SW480 (cell line): ENCODE measurements at regions not wholly inside any gene's neighbourhood (a gene's known extent, or its start where the extent isn't known, plus 50 kb on each side); places are given as distances from the start of the nearest gene placed in this dataset.
"Not testable (repeated sequence)": the region's sequence is repeated elsewhere in the genome, so short reads cannot be mapped to it uniquely, and the experiment has no call there.

Source experiments
- DNase-seq: peaks from one replicate; pipeline ENCODE4 v3.0.0-alpha.2; 2016; ENCODE audit warnings: low spot score

DNA sequence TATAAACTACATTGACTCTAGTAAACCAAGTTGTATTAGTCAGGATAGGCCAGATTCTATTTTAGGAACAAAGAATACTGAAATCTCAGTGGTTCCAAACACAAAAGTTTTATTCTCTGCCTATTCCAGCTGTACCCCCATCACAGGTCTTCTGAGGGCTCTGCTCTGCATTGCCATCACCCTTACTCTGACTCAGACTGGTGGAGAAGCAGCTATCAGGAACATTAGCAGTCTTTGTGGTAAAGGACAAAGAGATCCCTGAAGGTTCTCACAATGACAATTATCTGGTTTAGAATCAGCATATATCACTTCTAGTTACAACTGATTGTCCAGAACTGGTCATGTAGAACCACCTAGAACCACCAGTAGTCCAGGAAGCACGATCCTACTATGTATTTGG, 251.1 kb downstream of the GLUD2 start:
- no peak for DNase-seq

DNA sequence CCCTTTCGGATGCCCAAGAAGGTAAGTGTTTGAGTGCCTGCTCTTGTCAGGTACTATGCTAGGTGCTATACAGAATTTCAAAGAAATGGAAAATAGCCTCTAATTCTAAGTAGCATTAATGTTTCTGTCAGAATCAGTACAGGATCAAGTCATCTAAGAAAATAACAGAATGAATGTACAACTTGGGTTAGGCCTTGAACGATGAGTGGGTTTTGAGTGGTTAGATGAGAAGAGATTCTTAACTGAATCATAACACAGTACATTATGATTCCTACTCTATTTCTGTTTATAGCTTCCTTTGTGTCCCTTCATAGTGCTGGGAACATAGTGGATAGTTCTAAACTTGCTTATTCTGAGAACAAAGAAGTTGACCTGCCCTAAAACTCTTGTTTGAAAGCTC, 253.9 kb downstream of the GLUD2 start:
- no peak for DNase-seq

DNA sequence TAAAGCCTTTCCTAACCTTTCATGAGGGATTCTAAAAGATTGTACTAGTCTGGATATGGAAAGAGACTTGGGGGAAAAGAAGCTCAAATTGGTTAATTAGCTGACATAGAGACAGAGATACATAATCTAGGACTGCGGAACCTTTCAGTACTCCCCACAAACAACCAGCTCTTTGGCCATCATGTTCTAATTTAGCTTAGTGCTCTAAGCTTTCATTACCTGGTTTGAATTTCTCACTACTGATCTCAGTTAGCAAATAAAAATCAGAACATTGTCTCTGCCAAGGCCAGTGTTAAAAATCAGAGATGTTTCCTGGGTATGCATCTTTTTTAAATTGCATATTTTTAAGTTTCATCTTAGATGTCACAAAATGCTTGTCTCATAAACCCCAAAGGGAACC, 254.4 kb downstream of the GLUD2 start:
- no peak for DNase-seq

DNA sequence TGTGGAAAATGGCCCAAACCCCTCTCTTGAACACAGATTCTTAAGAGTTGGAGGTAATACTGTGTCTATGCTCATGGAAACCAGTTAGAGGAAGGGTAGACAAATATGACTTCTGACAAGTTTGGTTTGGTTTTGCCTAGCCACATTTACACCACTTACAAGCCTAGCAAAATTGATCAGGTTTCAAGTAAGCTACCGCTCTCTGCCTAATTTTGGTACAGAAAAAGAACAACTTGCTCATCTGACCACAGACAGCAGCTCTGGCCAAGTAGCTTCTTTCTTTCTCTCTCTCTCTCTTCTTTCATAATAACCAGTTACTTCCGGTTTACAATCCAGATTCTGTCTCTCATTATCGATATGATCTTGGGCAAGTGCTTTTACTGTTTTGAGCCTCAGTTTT, 260.0 kb downstream of the GLUD2 start:
- DNase-seq: no peak

DNA sequence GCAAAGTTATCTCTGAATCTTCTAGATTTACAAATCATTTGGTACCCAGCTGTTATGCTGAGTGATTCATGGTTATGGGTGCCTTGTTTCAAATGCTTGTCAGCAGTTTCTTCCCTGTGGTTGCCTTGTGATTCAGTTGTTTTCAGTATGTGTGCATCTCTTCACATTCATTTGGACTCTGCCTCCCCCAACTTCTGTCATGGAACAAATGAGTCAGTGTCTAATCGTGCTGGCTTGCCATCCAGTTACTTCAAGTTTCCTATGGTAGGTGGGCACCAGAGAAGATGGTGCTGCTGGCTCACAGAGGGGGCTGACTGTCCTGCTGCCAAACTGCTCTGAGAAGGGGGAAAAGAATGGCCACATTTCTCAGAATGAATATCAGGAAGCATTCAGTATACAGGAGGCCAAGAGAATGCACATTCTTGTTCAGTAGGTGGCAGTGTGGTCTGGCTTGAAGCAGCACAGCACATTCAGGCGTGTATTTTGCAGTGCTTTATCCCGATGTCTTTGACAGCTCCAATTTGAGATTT, 260.9 kb downstream of the GLUD2 start:
- peak; percentile 28 for DNase-seq

DNA sequence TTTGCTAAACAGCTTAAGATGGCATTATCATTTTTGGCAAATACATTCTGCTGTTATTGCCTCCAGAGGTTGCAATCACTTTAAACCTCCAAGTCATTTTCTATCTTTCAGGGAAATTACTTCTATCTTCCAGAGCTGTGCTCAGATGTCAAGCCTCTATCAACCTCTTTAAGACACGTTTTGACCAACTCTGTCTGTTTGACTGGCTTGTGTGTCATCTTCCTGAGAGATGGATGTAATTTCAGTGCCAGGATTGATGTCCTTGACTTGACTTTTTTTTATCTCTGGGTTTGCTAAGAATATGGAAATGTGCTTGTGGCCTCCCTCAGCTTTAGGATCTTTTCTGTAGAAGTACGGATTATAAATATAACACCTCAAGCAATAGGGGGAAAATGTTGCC, 263.4 kb downstream of the GLUD2 start:
- no peak for DNase-seq

DNA sequence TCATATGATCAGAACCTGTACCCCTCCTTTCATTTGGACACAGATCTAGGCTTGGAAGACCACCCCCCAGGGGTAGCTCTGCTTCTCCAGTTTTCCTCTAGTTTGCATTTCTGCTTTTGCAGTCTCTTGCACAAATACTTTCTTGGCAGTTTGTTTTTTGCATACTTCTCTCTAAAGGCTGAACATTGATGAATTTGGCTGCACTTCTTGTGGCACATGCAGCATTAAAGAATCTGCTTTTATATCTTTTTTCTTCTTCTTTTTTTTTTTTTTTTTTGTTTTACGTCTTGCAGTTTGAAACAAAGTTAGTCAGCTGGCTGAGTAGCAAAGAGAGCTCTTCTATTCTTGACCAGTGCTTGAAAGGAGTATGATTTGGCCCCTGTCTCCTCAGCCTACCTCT, 273.0 kb downstream of the GLUD2 start:
- DNase-seq: no peak

DNA sequence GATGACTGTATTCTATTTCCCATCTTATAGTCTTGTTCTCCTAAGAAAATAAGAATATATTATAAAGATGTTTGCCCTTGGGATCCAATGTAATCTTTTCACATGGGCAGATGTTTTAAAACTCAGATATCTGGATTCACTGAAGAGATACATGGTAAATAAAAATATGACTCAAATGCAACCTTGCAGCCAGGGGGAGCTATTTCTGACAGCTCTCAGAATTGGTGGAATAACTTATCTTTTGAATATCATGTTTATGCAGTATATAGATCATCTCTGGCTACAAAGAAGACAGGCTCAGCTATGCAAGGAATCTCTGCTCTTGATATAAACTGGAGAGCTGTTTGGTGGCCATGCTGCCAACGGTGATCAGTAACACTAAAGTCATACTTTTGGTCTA, 274.7 kb downstream of the GLUD2 start:
- no peak for DNase-seq

DNA sequence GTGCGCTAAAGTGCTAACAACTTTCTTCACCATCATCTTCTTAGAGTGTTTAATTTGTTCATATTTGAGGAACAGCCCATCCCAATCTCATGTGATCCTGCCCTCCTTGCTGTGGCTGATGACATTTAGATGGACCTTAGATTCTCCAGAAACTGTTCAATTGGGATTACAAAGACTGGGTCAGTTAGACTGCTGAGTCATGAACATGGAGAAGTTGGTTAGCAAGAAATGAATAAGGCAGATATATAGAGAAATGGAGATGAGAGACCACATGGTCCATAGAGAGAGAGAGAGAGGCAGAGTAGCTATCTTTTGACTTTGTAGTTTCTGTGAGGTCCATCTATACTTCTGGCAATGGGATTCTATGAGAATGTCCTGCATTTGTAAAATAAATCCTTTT, 275.9 kb downstream of the GLUD2 start:
- no peak for DNase-seq

DNA sequence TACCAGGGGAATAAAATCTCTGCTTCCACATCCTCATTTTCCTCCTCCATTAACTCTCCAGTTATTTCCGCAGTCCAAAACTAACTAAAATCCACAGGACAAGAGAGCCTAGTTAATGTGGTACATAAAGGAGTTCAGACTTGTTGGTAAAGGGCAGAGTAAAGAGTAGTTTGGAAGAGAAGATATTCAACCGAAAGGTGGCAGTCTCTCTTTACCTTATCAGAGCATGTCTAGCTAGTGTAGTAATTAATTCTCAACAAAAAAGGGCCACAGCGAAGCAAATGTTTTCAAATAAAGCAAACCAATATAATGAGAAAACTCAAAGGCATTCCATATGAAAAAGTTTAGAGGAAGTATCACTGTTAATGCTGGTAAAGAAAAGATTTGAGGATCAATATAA, 286.5 kb downstream of the GLUD2 start:
- DNase-seq: peak; percentile 2

DNA sequence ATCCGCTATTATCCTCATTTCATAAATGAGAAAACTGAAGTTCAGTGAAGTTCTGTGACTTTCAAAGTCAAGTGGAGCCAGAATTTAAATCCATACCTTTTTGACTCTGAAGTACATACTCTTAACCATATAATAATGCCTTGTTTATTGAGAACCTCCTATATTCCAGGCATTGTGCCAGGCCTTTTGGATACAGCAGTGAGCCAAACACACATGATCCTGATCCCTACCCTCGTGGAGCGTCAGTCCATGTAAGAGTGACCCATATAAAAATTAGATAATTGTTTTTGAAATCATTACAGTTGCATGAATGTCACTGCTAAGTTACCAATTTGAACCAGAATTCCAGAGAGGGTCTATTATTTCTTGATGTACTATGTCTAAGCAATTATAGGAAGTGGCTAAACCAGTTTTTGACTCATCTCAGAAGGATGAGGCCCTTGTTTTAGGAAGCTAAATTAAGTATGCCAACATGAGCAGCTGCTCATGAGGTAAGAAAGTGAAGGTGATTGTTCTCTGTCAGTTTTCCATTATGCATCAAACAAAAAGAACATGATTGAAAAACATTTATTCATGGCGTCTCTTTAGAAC, 289.5 kb downstream of the GLUD2 start:
- no peak for DNase-seq

DNA sequence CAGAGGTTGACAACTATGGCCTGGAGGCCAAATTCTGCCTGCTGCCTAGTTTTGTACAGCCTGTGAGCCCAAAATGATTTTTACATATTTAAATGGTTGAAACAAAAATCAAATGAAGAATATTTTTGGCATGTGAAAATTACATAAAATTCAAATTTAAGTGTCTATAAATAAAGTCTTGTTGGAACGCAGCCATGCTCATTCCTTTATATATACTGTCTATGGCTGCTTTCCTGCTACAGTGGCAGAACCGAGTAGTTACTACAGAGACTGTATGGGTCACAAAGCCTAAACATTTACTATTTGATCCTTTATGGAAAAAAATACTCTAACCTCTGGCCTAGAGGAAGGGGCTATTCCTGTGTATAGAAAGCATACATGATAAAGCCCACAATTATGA, 290.4 kb downstream of the GLUD2 start:
- DNase-seq: no peak

DNA sequence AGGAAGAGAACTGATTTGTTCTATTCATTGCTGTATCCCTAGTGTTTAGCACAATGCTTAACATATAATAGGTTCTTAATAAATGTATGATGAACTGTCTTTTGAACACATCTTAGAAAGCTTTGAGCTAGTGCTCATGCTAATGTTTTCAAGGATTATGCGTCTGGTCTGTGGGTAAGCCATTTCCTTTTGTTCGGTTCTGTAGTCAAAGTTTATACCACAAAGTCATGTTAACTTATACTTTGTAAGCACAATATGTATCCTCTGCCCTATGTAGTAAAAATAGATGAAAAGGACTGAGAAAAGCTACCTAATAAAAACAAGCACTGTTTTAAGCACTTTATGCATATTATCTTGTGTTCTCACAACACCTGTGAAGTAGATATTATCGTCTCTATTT, 301.9 kb downstream of the GLUD2 start:
- DNase-seq: no peak

DNA sequence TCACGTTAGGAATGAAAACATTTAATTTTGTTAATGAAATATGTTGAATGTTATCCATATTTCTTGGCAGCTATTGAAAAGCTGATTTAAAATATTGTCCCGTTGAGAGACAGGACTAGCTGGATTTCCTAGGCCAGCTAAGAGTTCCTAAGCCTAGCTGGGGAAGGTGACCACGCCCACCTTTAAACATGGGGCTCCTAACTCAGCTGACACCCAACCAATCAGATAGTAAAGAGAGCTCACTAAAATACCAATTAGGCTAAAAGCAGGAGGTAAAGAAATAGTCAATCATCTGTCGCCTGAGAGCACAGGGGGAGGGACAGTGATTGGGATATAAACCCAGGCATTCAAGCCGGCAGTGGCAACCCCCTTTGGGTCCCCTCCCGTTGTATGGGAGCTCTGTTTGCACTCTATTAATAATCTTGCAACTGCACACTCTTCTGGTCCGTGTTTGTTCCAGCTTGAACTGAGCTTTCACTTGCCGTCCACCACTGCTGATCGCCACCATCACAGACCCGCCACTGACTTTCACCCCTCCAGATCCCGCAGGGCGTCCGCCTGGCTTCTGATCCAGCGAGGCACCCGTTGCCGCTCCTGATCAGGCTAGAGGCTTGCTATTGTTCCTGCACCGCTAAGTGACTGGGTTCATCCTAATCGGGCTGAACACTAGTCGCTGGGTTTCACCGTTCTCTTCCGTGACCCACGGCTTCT, 308.9 kb downstream of the GLUD2 start:
- DNase-seq: no peak

DNA sequence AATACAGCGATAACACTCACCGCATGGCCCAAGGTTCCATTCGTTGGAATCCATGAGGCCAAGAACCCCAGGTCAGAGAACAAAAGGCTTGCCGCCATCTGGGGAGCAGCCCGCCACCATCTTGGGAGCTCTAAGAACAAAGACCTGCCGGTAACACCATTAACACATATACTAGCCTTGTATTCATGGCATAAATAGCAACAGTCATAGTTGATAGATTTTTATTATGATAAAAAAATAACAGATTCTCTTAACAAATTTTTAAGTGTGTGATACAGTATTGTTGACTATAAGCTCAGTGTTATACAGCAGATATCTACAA, 309.4 kb downstream of the GLUD2 start:
- no peak for DNase-seq

DNA sequence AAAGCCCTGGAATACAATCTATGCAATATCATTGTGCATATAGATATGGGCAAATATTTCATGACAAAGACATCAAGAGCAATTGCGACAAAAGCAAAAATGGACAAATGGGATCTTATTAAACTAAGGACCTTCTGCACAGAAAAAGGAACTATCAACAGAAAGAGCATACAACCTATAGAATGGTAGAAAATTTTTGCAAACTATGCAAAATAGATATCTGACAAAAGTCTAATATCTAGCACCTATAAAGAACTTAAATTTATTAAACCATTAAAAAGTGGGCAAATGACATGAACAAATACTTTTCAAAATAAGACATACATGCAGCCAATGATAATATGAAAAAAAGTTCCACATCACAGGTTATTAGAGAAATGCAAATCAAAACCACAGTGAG, 312.9 kb downstream of the GLUD2 start:
- no peak for DNase-seq

DNA sequence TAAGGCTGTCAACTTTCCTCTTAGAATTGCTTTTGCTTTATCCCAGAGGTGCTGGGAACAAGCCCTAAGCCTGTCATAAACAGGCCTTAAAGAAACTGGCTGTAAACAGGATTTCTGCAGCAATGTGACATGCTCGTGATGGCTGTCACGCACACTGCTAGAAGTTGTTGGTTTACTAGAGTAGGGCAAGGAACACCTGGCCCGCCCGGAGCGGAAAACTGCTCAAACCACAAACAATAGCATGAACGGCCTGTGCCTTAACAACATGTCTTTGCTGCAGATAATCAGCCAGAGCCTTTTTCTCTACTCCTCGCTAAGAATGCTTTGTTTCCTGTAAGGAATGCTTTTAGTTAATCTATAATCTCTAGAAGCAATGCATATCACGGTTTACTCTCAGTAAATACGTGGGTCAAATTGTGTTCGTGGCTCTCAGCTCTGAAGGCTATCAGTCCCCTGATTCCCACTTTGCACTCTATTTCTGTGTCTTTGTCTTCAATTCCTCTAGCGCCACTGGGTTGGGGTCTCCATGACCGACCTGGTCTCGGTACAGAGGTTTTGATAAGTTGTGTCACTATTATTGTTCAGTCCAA, 318.3 kb downstream of the GLUD2 start:
- no peak for DNase-seq

DNA sequence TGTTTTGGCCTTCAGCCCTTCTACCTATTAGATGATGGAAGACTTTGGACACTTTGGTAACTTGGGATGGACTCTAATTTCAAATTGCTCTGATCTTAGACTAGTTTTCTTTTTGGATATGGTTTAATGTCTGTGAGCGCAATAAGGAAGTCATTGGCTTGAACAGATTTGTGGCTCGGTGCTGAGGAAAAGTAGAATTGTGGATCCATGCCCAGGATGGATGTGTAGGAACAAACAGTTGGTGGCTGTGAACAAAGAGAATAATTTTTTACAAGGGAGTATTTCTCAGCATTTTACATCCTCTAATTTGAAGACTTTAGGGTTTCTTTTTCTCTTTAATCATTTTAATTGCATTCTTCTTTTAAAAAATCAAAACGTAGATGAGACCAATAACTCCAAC, 327.1 kb downstream of the GLUD2 start:
- DNase-seq: no peak

DNA sequence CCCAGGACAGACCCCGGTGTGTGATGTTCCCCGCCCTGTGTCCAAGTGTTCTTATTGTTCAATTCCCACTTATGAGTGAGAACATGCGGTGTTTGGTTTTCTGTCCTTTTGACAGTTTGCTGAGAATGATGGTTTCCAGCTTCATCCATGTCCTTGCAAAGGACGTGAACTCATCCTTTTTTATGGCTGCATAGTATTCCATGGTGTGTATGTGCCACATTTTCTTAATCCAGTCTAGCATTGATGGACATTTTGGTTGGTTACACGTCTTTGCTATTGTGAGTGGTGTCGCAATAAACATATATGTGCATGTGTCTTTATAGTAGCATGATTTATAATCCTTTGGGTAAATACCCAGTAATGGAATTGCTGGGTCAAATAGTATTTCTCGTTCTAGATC, 334.5 kb downstream of the GLUD2 start:
- DNase-seq: not testable (repeated sequence)

DNA sequence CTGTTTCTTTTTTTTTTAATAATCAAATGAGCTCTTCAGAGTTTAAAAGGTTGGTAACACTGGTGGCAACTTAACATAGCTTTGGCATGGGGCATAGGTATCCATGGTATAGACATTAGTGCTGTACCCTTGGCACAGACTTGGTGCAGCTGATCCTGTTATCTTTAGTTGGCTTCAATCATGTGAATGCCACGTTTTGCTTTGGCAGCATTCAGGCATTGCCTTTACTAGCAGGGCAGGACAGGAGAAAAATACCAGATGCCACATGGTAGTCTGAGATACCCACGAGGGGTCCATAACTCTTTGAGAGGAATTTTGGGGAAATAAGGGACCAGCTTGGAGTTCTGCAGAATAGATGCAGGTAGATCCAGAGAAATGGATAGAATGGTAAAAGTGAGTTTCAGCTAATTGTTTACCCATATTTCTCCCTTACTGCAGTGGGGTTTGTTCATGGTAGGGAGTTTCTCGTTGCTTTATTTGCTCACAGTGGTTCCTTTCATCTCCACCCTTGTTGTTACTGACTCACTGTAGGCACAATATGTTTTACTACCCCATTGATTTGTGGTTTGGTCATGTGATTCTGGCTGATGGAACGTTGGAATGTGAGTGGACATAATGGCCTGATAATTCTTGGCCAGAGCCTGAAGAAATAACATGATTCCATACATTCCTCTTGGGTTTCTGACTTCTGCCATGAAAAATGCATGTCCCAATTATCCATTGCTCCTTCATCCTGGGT, 342.7 kb downstream of the GLUD2 start:
- DNase-seq: peak; percentile 34

DNA sequence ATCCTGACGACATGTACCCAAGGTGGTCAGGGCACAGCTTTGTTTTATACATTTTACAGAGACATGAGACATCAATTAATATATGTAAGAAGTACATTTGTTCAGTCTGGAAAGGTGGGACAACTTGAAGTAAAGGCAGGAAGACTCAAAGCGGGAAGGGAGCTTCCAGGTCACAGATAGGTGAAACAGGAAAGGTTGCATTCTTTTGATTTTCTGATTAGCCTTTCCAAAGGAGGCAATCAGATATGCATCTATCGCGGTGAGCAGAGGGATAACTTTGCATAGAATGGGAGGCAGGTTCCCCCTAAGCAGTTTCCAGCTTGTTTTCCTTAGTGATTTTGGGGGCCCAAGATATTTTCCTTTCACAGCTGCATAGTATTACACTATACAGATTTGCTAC, 358.4 kb downstream of the GLUD2 start:
- no peak for DNase-seq

DNA sequence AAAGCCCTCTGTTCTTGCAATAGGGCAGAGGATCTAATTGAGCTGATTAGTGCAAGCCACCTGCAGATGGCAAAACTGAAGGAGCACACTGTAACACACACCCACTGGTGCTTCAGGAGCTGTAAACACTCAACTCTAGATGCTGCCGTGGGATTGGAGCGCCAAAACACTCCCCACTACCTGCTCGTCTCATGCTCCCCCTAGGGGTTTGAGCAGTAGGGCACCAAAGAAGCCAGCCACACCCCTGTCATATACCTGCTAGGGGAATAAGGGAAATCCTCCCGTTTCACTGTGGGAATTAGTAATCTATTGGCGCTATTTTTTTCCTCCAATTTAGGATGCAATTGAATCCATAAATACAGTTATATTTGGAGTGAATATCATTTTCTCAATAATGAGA, 360.2 kb downstream of the GLUD2 start:
- DNase-seq: no peak

DNA sequence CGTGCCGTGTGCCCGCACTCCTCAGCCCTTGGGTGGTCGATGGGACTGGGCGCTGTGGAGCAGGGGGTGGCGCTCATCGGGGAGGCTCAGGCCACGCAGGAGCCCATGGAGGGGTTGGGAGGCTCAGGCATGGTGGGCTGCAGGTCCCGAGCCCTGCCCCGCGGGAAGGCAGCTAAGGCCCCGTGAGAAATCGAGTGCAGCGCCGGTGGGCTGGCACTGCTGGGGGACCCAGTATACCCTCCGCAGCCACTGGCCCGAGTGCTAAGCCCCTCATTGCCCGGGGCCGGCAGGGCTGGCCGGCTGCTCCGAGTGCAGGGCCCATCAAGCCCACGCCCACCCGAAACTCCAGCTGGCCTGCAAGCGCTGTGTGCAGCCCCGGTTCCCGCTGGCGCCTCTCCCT, 384.1 kb downstream of the GLUD2 start:
- DNase-seq: not testable (repeated sequence)
